ENCODE measurements at regions not wholly inside any gene's neighbourhood (a gene's known extent, or its start where the extent isn't known, plus 50 kb on each side); places are given as distances from the start of the nearest gene placed in this dataset.
"Not testable (repeated sequence)": the region's sequence is repeated elsewhere in the genome, so short reads cannot be mapped to it uniquely, and the experiment has no call there.

- DNase-seq, result no peak
These were observed 126.6 kb downstream of the HNRNPD start for GRCh38 chr4:82247171-82247570.

DNA sequence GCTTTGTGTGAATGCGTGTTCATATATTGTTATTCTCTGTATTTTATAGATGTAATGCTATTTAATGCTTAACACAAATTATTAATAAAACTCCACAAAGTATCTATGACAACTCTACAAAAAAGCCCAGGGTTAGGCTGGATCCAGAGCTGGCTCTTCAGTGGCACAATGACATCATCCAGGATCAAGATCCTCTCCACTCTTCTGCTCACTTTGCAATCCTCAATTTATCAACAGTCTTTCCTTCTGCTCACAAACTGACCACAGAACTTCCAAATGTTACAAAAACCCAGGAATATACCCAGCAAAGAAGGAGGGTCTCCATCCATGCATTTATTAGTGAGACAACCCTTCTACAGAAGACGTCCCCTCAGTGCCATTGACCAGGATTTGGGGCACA lies 132.3 kb downstream of the HNRNPD start:
- DNase-seq, result no peak

- DNase-seq, result no peak
These were observed 133.4 kb downstream of the HNRNPD start for GRCh38 chr4:82240410-82240809.

DNA sequence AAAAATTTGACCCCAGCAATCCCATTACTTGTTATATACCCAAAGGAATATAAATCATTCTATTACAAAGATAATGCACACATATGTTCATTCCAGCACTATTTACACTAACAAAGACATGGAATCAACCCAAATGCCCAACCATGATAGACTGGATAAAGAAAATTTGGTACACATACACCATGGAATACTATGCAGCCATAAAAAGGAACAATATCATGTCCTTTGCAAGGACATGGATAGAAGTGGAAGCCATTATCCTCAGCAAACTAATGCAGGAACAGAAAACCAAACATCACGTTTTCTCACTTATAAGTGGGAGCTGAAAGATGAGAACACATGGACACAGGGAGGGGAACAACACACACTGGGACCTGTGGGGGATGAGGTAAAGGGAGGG lies 136.6 kb downstream of the HNRNPD start:
- DNase-seq, result not testable (repeated sequence)

GRCh38 chr4:82235346-82235745 lies 138.4 kb downstream of the HNRNPD start:
- DNase-seq, result no peak

- DNase-seq, result no peak
These were observed 140.9 kb downstream of the HNRNPD start for GRCh38 chr4:82232891-82233290.

DNA sequence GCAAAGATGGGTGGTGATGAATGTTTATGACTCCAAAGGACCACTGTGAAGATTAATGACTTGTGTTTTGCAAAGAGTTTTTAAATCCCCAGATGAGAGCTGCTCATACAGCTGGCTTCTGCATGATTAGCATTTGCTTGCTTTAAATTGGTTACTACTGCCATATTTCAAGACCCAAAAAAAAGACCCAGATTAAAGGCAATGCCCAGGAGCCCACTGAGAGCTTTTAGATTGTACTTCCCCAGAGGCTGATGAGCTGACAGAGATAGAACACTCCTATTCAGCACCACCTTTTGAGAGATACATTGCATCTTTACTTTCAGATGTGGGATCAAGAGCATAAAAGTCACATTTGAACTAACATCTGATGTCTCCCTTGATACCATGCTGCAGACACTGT lies 142.0 kb downstream of the HNRNPD start:
- DNase-seq, result no peak

DNA sequence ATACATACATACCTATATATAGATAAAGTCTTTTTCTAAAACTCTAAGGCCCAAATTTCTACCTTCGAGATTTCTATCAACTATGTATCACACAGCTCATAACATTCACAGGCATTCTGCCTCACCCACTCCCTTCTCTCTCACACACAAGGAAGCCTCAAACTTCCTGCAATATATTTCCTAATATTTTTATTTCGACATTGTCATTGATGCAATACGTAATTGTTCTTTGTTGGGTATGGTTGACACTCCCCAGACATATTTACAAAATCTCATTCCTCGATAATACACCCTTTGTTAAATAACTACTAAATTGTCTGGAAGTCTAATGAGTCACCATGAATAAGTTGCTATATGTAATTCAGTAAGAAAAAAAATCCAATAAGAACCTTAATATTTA lies 143.5 kb downstream of the HNRNPD start:
- DNase-seq, result no peak

- DNase-seq, result no peak
These were observed 148.8 kb downstream of the HNRNPD start for GRCh38 chr4:82225030-82225429.

DNA sequence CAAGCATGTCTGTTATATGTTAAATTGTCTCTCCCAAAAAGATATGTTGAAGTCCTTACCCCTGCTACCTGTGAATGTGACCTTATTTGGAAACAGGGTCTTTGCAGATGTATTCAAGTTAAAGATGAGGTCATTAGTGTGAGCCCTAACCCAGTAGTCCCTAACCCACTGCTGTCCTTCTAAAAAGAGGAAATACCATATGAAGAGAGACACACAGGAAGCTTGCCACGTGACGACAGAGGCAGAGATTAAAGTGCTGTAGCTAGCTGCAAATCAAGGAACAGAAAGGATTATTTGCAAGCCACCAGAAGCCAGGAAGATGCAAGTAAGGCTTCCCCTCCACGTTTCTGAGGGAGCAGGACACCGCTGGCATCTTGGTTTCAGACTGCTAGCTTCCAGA lies 150.1 kb downstream of the HNRNPD start:
- DNase-seq, result no peak

GRCh38 chr4:82219346-82219745 lies 154.4 kb downstream of the HNRNPD start:
- DNase-seq, result no peak

GRCh38 chr4:82217986-82218715 lies 155.6 kb downstream of the HNRNPD start:
- DNase-seq, result no peak

DNA sequence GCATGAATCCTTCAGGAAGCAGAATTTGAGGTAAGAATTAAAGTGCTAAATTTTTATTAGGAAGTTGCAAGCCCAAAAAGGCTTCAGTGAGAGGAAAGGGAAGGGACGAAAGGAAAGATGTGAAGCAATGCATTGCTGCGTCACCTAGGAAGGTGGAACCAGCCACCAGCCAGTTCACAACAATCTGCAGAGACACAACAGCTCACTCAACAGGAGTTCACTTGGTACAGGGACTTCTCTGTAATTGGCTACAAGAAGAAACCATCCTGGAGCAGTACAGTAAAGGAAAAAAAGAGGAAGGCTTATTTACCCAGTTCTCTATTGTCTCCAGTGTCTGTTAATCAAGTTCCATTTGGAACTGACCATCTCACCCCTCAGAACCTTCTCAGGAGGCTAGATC lies 157.6 kb downstream of the HNRNPD start:
- DNase-seq, result no peak

GRCh38 chr4:82215800-82216199 lies 158.0 kb downstream of the HNRNPD start:
- no peak for DNase-seq

- no peak for DNase-seq
These were observed 158.8 kb downstream of the HNRNPD start for GRCh38 chr4:82215039-82215438.

GRCh38 chr4:82213485-82214417 lies 160.0 kb downstream of the HNRNPD start:
- DNase-seq, result no peak

DNA sequence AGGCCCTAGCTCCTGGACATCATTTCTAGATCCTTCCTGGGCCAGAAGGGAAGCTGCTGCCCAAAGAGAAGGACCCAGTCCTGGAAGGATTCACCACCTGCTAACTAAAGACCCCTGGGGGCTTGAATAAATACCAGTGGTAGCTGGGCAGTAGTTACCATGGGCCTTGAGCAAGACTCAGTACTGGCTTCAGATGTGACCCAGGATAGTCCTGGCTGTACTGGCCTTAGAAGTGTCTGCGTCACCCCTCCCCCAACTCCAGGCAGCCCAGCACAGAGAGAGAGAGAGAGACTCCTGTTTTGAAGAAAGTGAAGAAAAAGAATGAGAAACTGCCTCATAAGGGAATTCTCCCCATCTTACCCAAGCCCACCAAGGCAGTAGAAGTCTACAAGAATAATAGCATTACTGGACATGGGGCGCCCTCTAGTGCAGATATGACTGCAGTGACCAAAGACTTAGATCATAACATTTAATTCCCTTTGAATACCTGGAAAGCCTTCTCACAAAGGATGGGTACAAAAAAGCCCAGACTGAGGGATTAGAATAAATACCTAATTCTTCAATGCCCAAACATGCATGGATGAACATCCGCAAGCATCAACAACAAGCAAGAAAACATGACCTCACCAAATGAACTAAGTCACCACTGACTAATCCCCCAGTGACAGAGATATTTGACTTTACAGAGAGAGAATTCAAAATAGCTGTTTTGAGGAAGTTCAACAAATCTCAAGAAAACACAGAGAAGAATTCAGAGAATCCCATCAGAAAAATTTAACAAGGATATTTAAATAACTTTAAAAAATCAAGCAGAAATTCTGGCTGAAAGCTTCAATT lies 171.8 kb downstream of the HNRNPD start:
- DNase-seq, result peak; percentile 50

GRCh38 chr4:82201303-82201702 lies 172.5 kb downstream of the HNRNPD start:
- DNase-seq, result no peak

DNA sequence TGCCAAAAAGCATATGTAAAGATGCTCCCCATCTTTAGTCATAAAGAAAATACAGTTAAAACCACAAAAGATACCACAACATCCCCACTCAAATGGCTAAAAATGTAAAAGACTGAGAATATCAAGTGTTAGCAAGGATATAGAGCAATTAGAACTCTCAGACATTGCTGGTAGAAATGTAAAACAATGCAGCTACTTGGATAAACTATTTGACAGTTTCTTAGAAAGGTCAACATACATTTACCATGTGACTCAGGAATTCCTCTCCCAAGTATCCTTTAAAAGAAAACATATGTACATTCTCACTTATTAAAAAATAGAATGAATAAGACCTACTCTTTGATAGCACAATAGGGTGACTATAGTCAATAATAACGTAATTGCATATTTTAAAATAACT lies 173.7 kb downstream of the HNRNPD start:
- DNase-seq, result no peak

GRCh38 chr4:82194329-82194728 lies 179.5 kb downstream of the HNRNPD start:
- DNase-seq, result no peak

GRCh38 chr4:82192017-82192673 lies 181.6 kb downstream of the HNRNPD start:
- no peak for DNase-seq

GRCh38 chr4:82181789-82182188 lies 192.0 kb downstream of the HNRNPD start:
- DNase-seq, result no peak

DNA sequence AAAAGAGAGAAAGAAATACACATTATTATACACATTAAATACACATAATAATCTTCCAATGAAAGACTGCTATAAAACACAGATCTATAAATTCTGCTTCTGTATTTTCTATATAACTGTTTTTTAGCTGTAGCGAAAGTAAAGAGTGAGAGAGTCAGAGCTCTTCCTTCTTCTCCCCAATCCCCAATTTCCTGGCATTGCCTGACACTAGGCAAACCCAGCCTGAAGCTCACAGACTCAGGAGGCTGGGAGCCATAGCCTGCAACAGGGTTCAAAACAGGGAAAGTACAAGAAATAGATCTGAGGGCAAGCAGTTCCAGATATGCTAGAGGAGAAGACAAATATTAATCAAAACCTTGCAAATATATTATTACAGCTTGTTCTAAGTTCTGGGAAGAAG lies 201.6 kb downstream of the HNRNPD start:
- DNase-seq, result no peak
